ENCODE measurements at regions not wholly inside any gene's neighbourhood (a gene's known extent, or its start where the extent isn't known, plus 50 kb on each side); places are given as distances from the start of the nearest gene placed in this dataset.

DNA sequence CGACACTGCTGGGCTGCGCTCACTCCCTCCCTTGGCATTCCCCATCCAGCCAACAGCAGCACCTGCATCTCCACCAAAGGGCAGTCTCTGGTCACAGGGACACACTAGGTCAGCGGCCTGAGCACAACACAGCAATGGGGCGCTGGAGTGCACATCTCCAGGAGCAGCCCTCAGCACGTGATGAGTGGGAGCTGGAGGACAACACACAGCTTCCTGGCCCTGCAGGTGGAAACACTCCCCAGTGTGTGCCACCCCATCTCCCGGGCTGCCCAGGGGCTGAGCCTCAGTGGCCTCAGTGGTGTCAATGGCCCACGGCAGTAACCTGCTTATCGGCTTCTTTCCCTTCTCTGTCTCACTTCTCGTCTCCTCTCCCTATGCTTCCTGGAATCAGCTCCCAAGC is 96.8 kb upstream of the VSTM2B start:
- DNase-seq (ENCODE audit: low spot score) = no peak
- H3K4me1 ChIP-seq (ENCODE audit: insufficient read depth, low read length, poor library complexity, severe bottlenecking) = no peaks in the 10 kb centered on the region
- H2AFZ ChIP-seq (ENCODE audit: low read length) = no peak overlapping the region
- TF ChIP-seq, protein P1, sequence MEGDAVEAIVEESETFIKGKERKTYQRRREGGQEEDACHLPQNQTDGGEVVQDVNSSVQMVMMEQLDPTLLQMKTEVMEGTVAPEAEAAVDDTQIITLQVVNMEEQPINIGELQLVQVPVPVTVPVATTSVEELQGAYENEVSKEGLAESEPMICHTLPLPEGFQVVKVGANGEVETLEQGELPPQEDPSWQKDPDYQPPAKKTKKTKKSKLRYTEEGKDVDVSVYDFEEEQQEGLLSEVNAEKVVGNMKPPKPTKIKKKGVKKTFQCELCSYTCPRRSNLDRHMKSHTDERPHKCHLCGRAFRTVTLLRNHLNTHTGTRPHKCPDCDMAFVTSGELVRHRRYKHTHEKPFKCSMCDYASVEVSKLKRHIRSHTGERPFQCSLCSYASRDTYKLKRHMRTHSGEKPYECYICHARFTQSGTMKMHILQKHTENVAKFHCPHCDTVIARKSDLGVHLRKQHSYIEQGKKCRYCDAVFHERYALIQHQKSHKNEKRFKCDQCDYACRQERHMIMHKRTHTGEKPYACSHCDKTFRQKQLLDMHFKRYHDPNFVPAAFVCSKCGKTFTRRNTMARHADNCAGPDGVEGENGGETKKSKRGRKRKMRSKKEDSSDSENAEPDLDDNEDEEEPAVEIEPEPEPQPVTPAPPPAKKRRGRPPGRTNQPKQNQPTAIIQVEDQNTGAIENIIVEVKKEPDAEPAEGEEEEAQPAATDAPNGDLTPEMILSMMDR (conservative IDR thresholded peaks at IDR 0.05; ENCODE audit: low read length) = no peak
- no peak for TF ChIP-seq EZH2phosphoT487 (IDR thresholded peaks at IDR 0.05; ENCODE audit: borderline replicate concordance, low read depth, low read length)
- no peaks in the 10 kb centered on the region for H3K9me2 ChIP-seq (ENCODE audit: insufficient read depth, low read length)
- H3K79me2 ChIP-seq (ENCODE audit: insufficient read depth, low read depth, low read length) = no peaks in the 10 kb centered on the region
- no peaks in the 10 kb centered on the region for H3K36me3 ChIP-seq (ENCODE audit: insufficient read depth, low read length)
- no peaks in the 10 kb centered on the region for H4K20me1 ChIP-seq (ENCODE audit: insufficient read depth, low read length)
- H3K27ac ChIP-seq (ENCODE audit: low read depth, low read length, poor library complexity, severe bottlenecking) = no peak overlapping the region
- H3K9me3 ChIP-seq (ENCODE audit: low read length) = no peaks in the 10 kb centered on the region
- POLR2A ChIA-PET = no interaction called here
- no TSS peak for BruUV-seq (replicated peaks)
- H3K4me3 ChIP-seq (ENCODE audit: low read depth, low read length, poor library complexity, severe bottlenecking) = no peak overlapping the region
- no peak overlapping the region for H3K4me2 ChIP-seq (ENCODE audit: low read length)
- intact Hi-C loops (cut with micrococcal nuclease; ENCODE audit: unreplicated experiment) = no loop called here
- CTCF ChIA-PET (ENCODE audit: unreplicated experiment) = no interaction called here

DNA sequence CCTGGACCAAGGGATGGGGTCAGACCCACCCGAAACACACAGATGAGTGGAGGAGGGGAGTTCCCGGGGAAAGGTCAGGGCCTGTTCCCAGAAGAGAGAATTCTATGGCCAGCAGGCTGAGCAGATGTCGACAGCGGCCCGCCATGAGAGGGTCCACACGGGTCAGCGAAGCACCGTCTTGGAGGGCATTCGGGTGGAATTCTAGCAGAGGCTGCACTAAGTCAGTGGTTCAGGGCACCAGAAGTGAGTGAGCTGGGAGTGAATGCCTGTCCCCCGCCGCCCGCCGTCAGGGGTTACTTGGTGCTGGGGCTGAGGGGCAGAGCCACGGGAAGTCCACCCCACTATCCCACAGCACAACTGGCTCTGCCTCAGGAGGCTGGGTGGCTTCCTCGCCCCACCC is 96.2 kb upstream of the VSTM2B start:
- Histone ChIP-seq H3K4me2 (ENCODE audit: low read length) (no peak overlapping the region), H4K20me1 (ENCODE audit: insufficient read depth, low read length) (no peaks in the 10 kb centered on the region), H3K4me3 (ENCODE audit: low read depth, low read length, poor library complexity, severe bottlenecking) (no peak overlapping the region), H3K9me2 (ENCODE audit: insufficient read depth, low read length) (no peaks in the 10 kb centered on the region), H3K27ac (ENCODE audit: low read depth, low read length, poor library complexity, severe bottlenecking) (no peak overlapping the region), H3K9me3 (ENCODE audit: low read length) (no peaks in the 10 kb centered on the region), H3K4me1 (ENCODE audit: insufficient read depth, low read length, poor library complexity, severe bottlenecking) (no peaks in the 10 kb centered on the region), H2AFZ (ENCODE audit: low read length) (no peak overlapping the region), H3K79me2 (ENCODE audit: insufficient read depth, low read depth, low read length) (no peaks in the 10 kb centered on the region), H3K36me3 (ENCODE audit: insufficient read depth, low read length) (no peaks in the 10 kb centered on the region)
- DNase-seq (ENCODE audit: low spot score) = no peak
- intact Hi-C loops (cut with micrococcal nuclease; ENCODE audit: unreplicated experiment) = no loop called here
- BruUV-seq (replicated peaks) = no TSS peak
- no peak for TF ChIP-seq EZH2phosphoT487 (IDR thresholded peaks at IDR 0.05; ENCODE audit: borderline replicate concordance, low read depth, low read length)
- TF ChIP-seq, protein P1 (conservative IDR thresholded peaks at IDR 0.05; ENCODE audit: low read length) = no peak
- ChIA-PET POLR2A (no interaction called here), CTCF (ENCODE audit: unreplicated experiment) (no interaction called here)

DNA sequence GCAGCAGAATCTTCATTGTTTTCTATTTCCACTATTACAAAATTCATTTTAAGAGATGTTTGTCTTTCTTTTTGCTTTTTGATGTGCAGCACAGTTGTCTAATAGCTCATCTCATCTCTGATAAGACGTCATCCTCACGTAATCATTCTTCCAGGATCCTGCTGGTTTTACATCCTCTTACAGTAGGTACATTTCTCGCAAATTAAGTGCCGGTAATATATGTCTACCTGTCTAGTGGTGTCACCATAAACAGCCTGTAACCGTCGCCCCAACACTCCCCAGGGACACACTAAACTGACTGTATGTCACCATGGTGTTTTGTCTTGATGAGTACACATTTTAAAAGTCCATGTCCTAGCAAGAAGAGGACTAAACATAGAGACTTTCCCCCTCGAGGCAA is 94.5 kb upstream of the VSTM2B start:
- Histone ChIP-seq H3K9me3 (ENCODE audit: low read length) (no peaks in the 10 kb centered on the region), H3K9me2 (ENCODE audit: insufficient read depth, low read length) (no peaks in the 10 kb centered on the region), H4K20me1 (ENCODE audit: insufficient read depth, low read length) (no peaks in the 10 kb centered on the region), H3K79me2 (ENCODE audit: insufficient read depth, low read depth, low read length) (no peaks in the 10 kb centered on the region), H3K4me3 (ENCODE audit: low read depth, low read length, poor library complexity, severe bottlenecking) (no peak overlapping the region), H3K36me3 (ENCODE audit: insufficient read depth, low read length) (no peaks in the 10 kb centered on the region), H3K4me2 (ENCODE audit: low read length) (no peak overlapping the region), H3K27ac (ENCODE audit: low read depth, low read length, poor library complexity, severe bottlenecking) (no peak overlapping the region), H3K4me1 (ENCODE audit: insufficient read depth, low read length, poor library complexity, severe bottlenecking) (no peaks in the 10 kb centered on the region), H2AFZ (ENCODE audit: low read length) (no peak overlapping the region)
- no peak for TF ChIP-seq EZH2phosphoT487 (IDR thresholded peaks at IDR 0.05; ENCODE audit: borderline replicate concordance, low read depth, low read length)
- TF ChIP-seq, protein P1 (conservative IDR thresholded peaks at IDR 0.05; ENCODE audit: low read length) = no peak
- POLR2A ChIA-PET = no interaction called here
- CTCF ChIA-PET (ENCODE audit: unreplicated experiment) = interaction anchor here (0.6 kb wide), 1 partner anchor 48 kb away, joined by 5 read pairs; no protein-coding TSS in a partner anchor
- no peak for DNase-seq (ENCODE audit: low spot score)
- no TSS peak for BruUV-seq (replicated peaks)
- intact Hi-C loops (cut with micrococcal nuclease; ENCODE audit: unreplicated experiment) = no loop called here
